Aorta (tissue), 5 donors: ENCODE measurements at regions not wholly inside any gene's neighbourhood (a gene's known extent, or its start where the extent isn't known, plus 50 kb on each side); places are given as distances from the start of the nearest gene placed in this dataset.
"Not testable (repeated sequence)": the region's sequence is repeated elsewhere in the genome, so short reads cannot be mapped to it uniquely, and the experiment has no call there.

Experiments
- ATAC-seq: fragments of 200-7000 bp; cut with Tn5 transposase; one replicate; pipeline ENCODE4 v1.9.1; 2022; ENCODE audit warnings: moderate library complexity; ENCODE audit not compliant: low FRiP score
- DNase-seq, 2 donors: peaks; one replicate each; pipeline ENCODE4 v3.0.0-alpha.2; 2020
- H3K27ac ChIP-seq, 2 donors: one replicate each; pipeline ENCODE4 v1.5.1; 2013; ENCODE audit warnings: low read length in 2 of 2, mild to moderate bottlenecking in 2 of 2, moderate library complexity in 2 of 2, control low read depth in 1 of 2, inconsistent platforms in 1 of 2, low read depth in 1 of 2
- H3K27me3 ChIP-seq, 2 donors: one replicate each; pipeline ENCODE4 v1.6.1; 2013; ENCODE audit warnings: control low read depth in 1 of 2, low read length in 1 of 2, mild to moderate bottlenecking in 1 of 2, moderate library complexity in 1 of 2; ENCODE audit not compliant: insufficient read depth in 2 of 2, control insufficient read depth in 1 of 2
- H3K36me3 ChIP-seq, 2 donors: one replicate each; pipeline ENCODE4 v1.6.1; 2013; ENCODE audit warnings: control low read depth in 1 of 2, low read length in 1 of 2, mild to moderate bottlenecking in 1 of 2; ENCODE audit not compliant: insufficient read depth in 2 of 2, control insufficient read depth in 1 of 2
- H3K4me1 ChIP-seq, 2 donors: one replicate each; pipeline ENCODE4 v1.6.1; 2013; ENCODE audit warnings: low read length in 2 of 2, control low read depth in 1 of 2, mild to moderate bottlenecking in 1 of 2, moderate library complexity in 1 of 2; ENCODE audit not compliant: insufficient read depth in 2 of 2, control insufficient read depth in 1 of 2
- H3K4me3 ChIP-seq, 2 donors: one replicate each; pipeline ENCODE4 v1.5.1; 2013; ENCODE audit warnings: low read length in 2 of 2, control low read depth in 1 of 2, mild to moderate bottlenecking in 1 of 2
- H3K9me3 ChIP-seq: one replicate; pipeline ENCODE4 v1.6.1; 2013; ENCODE audit warnings: mild to moderate bottlenecking, low read length; ENCODE audit not compliant: control insufficient read depth
- WGBS, 2 donors: extraction: QIAGEN DNeasy Blood & Tissue Kit; methylation state at CpG; one replicate each; pipeline ENCODE4 v1.1.7; 2013; 5-methylcytosine and 5-hydroxymethylcytosine counted together
- intact Hi-C, 2 donors: fragments of 100-400 bp; cut with DNase I; formaldehyde crosslinking; loops; one replicate each; pipeline versions ENCODE4 v1.14.2 to v1.15.0; 2022
- donor health status: healthy with polysubstance abuse.
- donor health status: Bipolar disorder and iron deficiency.
- donor health status: DM: no; HTN: no; CAD: no.
- donor health status: DM: no; HTN: no; CAD: no.
- donor health status: DM: yes; HTN: yes; CAD: no.

- H3K27me3 ChIP-seq, H3K4me1 ChIP-seq, H3K4me3 ChIP-seq, H3K9me3 ChIP-seq, H3K36me3 ChIP-seq, H3K27ac ChIP-seq, ATAC-seq, DNase-seq, intact Hi-C loops: not testable (repeated sequence)
- 0 to 2% methylated on average over 1 of the region's 1 CpG for WGBS, 2 donors
Measured at GRCh38 chr11:3564383-3564782, 77.4 kb downstream of the ART5 start.

- H3K27me3 ChIP-seq, H3K9me3 ChIP-seq, ATAC-seq, intact Hi-C loops, DNase-seq, H3K27ac ChIP-seq, H3K4me3 ChIP-seq, H3K4me1 ChIP-seq, H3K36me3 ChIP-seq: not testable (repeated sequence)
- WGBS, 2 donors, result 47 to 54% methylated on average over 6 of the region's 6 CpGs
Measured at GRCh38 chr11:3554621-3555020, 87.2 kb downstream of the ART5 start.

- WGBS, 2 donors, result 90 to 91% methylated on average over 10 of the region's 10 CpGs
- intact Hi-C loops, H3K9me3 ChIP-seq: not testable (repeated sequence)
Measured at GRCh38 chr11:3544990-3545389, 96.8 kb downstream of the ART5 start.

GRCh38 chr11:3538220-3538619 lies 103.6 kb downstream of the ART5 start:
- H3K4me1 ChIP-seq, H3K27ac ChIP-seq, H3K27me3 ChIP-seq, H3K36me3 ChIP-seq, H3K4me3 ChIP-seq, ATAC-seq, intact Hi-C loops, H3K9me3 ChIP-seq, DNase-seq: not testable (repeated sequence)
- WGBS, 2 donors, result 100% methylated on average over 1 of the region's 1 CpG

More at GRCh38 chr11:3544990-3545389, 96.8 kb downstream of the ART5 start:
- not testable (repeated sequence) for H3K27ac ChIP-seq, H3K4me1 ChIP-seq, ATAC-seq, H3K36me3 ChIP-seq, H3K27me3 ChIP-seq, H3K4me3 ChIP-seq, DNase-seq

- intact Hi-C loops, H3K36me3 ChIP-seq, H3K27ac ChIP-seq, ATAC-seq, H3K9me3 ChIP-seq, H3K4me3 ChIP-seq, H3K4me1 ChIP-seq, DNase-seq, H3K27me3 ChIP-seq: not testable (repeated sequence)
- 63 to 68% methylated on average over 4 of the region's 4 CpGs for WGBS, 2 donors
Measured at GRCh38 chr11:3537254-3537653, 104.5 kb downstream of the ART5 start.

GRCh38 chr11:3532958-3533357 lies 108.8 kb downstream of the ART5 start:
- H3K36me3 ChIP-seq, H3K4me1 ChIP-seq, H3K9me3 ChIP-seq, intact Hi-C loops, H3K4me3 ChIP-seq, H3K27ac ChIP-seq, ATAC-seq, DNase-seq, H3K27me3 ChIP-seq: not testable (repeated sequence)
- 83 to 95% methylated on average over 1 of the region's 1 CpG for WGBS, 2 donors

GRCh38 chr11:3531280-3531679 lies 110.5 kb downstream of the ART5 start:
- WGBS, 2 donors, result 85 to 92% methylated on average over 5 of the region's 5 CpGs

GRCh38 chr11:3523567-3523966 lies 118.2 kb downstream of the ART5 start:
- H3K9me3 ChIP-seq, DNase-seq, H3K36me3 ChIP-seq, H3K27ac ChIP-seq, H3K4me3 ChIP-seq, H3K27me3 ChIP-seq, ATAC-seq, intact Hi-C loops, H3K4me1 ChIP-seq: not testable (repeated sequence)

More at GRCh38 chr11:3531280-3531679, 110.5 kb downstream of the ART5 start:
- H3K4me3 ChIP-seq, H3K27me3 ChIP-seq, DNase-seq, H3K4me1 ChIP-seq, intact Hi-C loops, H3K9me3 ChIP-seq, ATAC-seq, H3K36me3 ChIP-seq, H3K27ac ChIP-seq: not testable (repeated sequence)

- ATAC-seq, H3K36me3 ChIP-seq, H3K27ac ChIP-seq, H3K9me3 ChIP-seq, intact Hi-C loops, H3K4me3 ChIP-seq, H3K27me3 ChIP-seq, H3K4me1 ChIP-seq, DNase-seq: not testable (repeated sequence)
Measured at GRCh38 chr11:3520905-3521304, 120.9 kb downstream of the ART5 start.
